ENCODE measurements at regions not wholly inside any gene's neighbourhood (a gene's known extent, or its start where the extent isn't known, plus 50 kb on each side); places are given as distances from the start of the nearest gene placed in this dataset.

GRCh38 chr11:134640536-134640935 lies 228.5 kb upstream of the B3GAT1 start:
- no peak for TF ChIP-seq CTCF (IDR thresholded peaks at IDR 0.05; ENCODE audit: insufficient read depth, low read depth, low read length)
- TF ChIP-seq EZH2 (IDR thresholded peaks at IDR 0.05; ENCODE audit: insufficient read depth, low read length), result no peak

Measured in astrocyte (in vitro differentiated cells and primary cell).